NCI-H345 treated with DMSO at 0.1 percent for 48 hours (cell line): ENCODE measurements at regions not wholly inside any gene's neighbourhood (a gene's known extent, or its start where the extent isn't known, plus 50 kb on each side); places are given as distances from the start of the nearest gene placed in this dataset.
"Not testable (repeated sequence)": the region's sequence is repeated elsewhere in the genome, so short reads cannot be mapped to it uniquely, and the experiment has no call there.

ENCODE experiments used
- DNase-seq: peaks from one replicate; lab custom pipeline; 2025; ENCODE audit not compliant: unreplicated experiment; lab: John Stamatoyannopoulos, UW

- no peak for DNase-seq
These were observed 1132.5 kb upstream of the SPRY2 start for GRCh38 chr13:81473366-81473899.

DNA sequence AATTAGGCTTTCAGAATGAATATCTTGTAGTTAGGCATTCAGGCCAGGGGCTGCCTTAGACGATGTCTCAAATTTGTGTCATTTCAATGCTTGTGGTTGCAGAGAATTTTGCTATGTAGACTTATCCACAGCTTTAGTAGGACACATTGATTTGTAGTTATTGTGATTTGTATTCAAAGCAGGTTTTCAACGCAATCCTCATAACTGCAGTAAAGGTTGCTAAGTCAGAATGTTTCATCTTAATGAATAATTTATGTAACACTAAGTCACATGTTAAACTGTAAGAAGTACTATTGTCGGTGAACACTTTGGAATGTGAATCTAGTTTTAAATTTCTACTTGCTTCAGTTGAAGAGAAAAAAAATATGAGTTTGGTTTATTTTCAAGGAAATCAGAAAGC lies 1117.2 kb upstream of the SPRY2 start:
- DNase-seq, result no peak

- DNase-seq, result no peak
These were observed 1105.5 kb upstream of the SPRY2 start for GRCh38 chr13:81446441-81446840.

DNA sequence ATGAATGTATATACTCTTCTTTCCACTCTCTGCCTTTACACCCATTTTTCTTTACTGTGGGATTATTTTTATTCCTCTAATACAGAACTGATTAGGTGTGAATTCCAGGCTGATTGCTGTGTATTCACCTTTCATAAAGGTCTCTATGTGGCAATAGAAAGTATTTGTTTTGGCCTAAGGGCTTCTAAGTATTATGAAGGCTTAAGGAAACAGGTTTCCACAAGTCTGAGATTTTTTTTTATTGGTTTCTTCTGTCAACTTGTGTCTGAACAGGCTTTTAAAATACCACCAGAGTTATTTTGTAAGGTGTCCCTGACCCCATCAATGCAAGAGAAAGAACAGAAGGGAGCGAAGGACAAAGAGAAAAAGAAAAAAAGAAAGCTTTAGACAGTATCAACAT lies 1102.0 kb upstream of the SPRY2 start:
- DNase-seq, result no peak

GRCh38 chr13:81425286-81425685 lies 1084.4 kb upstream of the SPRY2 start:
- DNase-seq, result no peak

GRCh38 chr13:81409284-81409683 lies 1068.4 kb upstream of the SPRY2 start:
- no peak for DNase-seq

- DNase-seq, result no peak
These were observed 1067.7 kb upstream of the SPRY2 start for GRCh38 chr13:81408647-81409046.

DNA sequence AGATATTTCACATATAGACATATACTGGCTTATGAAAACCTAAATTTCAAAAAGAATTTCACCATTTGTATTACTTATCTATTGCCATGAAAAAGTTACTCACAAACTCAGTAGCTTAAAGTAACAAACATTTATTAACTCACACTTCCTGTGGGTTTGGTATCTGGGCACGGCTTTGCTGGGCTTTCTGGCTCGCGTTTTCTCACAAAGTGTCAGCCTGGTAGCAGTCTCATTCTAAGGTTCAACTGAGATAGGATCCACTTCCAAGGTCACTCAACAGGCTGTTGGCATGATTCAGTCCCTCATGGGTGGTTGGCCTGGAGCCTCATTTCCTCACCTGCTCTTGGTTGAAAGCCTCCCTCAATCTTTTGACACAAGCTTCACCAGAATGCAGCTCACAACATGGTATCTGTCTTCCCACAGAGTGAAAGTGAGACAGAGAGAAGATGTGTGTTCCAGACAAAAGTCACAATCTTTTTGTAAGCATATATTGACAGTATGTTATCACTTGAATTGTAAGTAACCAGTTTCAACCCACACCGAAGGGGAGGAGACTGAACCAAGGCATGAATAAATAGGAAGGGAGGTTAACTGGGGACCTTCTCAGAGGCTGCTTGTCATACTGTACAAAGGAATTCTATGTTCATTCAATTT lies 1065.8 kb upstream of the SPRY2 start:
- no peak for DNase-seq

DNA sequence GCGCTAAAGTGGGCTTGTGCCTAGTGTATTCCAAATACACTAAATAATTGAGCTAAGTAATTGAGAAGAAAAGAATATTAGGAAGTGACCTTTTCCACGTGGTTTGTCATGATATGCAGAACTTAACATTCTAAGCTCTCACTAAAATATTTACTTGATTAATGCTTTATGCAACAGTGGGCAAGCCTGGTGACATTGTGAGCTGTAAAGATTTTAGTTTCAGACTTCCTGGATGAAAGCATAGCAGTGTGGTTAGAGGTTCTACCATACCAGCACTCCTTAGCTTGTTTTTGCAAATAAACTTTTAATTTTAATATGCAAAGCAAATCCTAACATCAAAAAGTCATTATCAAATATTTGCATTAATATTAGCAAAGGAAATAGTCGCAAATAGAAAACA lies 1065.1 kb upstream of the SPRY2 start:
- DNase-seq, result no peak

GRCh38 chr13:81396192-81396591 lies 1055.3 kb upstream of the SPRY2 start:
- no peak for DNase-seq

DNA sequence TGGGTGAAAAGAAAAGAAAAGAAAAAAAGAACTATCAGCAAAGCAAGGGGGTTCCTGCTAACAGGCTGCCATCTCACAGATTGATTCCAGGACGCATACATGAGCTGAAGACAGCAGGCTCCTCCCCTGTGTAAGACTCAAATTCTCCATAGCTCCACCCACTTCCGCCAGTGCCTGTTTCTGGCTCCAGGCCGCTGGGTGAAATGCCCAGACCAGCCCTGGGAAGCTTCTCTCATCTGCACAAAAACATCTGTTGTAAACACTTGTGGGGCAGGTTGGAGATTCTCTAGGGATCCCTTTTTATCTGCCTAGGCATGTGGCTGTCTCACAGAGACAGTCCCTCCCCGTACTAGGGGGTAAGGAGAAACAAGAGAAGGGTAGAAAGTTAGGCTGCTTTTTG lies 1054.4 kb upstream of the SPRY2 start:
- no peak for DNase-seq

GRCh38 chr13:81394640-81395039 lies 1053.7 kb upstream of the SPRY2 start:
- DNase-seq, result no peak

- no peak for DNase-seq
These were observed 1052.8 kb upstream of the SPRY2 start for GRCh38 chr13:81393721-81394120.

- DNase-seq, result no peak
These were observed 1052.2 kb upstream of the SPRY2 start for GRCh38 chr13:81393110-81393509.

DNA sequence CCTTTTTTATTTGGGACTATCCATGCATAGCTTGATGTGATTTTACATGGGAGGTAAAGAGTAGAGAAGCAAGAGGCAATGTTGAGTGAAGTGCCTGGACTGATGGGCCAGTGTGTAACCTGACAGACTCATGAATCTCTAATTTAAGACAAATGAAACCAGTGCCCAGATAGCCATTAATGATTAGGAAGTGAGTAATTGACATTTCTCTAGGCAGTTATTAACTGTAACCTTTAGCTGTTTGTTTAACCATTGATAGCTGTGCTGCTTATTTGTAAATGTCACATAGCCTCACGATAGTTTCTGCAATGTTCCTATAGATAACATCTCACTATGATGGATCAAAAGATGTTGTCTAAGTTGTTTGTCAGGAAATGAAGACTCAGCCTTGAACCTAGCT lies 1047.5 kb upstream of the SPRY2 start:
- no peak for DNase-seq

GRCh38 chr13:81383444-81383843 lies 1042.5 kb upstream of the SPRY2 start:
- DNase-seq, result no peak

GRCh38 chr13:81382246-81382645 lies 1041.3 kb upstream of the SPRY2 start:
- no peak for DNase-seq

DNA sequence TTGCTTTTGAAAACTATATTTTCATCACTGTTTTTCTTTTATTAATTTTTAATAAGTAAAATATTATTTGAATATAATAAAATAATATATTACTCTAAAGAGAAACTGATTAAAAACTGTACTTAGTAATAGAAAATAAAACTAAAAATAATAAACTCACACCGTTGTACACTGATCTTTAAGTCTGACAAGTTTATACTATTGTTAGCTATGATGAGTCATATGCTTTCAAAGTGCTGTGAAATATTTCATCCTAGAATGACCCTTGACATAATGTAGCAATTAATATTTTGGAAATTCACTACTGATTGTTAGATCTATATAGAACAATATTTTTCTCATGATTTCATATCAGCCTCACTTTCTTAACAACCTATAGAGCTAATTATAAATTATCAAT lies 1040.6 kb upstream of the SPRY2 start:
- no peak for DNase-seq

DNA sequence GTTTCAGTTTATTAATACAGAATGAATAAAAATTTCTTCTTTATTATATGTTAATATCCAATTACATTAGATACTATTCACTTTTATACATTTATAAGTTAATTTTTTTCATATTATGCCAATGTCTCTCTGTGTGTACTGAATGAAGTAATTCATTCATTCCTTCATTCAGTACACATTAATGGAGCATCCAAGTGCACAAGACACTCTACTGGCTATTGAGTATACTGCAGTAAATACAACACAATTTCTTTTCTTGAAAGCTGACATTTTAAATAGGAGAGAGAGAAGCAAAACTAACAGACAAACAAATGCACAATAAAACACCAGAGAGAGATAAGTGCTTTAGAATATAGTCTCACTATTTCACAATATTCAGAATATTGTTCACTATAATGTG lies 1038.3 kb upstream of the SPRY2 start:
- DNase-seq, result no peak

DNA sequence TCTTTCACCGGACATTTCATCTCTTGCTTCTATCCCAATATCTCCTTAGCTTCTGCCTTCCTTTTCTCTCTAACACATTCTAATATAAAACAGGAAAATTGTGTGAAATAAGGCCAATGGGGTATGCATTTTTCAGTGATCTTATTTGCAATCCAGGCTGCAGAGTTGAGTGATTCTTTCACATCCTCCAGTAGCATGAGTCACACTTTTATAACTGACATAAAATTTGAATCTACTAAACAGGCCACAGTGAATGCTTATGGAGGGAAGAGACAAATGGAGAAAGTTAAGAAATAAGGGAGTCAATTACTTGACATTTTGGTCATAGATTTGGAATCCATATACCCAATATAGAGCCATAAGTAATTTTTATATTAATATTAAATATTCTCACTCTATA lies 1037.0 kb upstream of the SPRY2 start:
- DNase-seq, result no peak

DNA sequence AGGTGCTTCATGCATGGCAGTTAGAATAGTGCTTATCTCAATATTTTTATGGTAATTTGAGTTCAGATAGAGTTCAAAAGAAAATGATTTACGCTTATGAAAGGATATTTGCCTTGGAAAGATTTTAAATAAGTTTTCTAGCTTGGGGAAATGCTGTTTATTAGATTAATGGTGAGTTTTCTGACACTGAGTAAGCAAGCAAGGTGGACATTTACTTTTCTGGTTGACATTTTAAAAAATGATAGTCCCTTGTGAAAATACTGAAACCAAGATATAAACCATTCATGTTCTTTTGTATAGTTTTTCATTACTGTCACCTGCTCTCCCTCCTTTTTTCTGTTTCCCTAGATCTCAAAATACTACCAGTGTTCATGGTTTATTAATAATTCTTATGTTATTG lies 1034.8 kb upstream of the SPRY2 start:
- no peak for DNase-seq

DNA sequence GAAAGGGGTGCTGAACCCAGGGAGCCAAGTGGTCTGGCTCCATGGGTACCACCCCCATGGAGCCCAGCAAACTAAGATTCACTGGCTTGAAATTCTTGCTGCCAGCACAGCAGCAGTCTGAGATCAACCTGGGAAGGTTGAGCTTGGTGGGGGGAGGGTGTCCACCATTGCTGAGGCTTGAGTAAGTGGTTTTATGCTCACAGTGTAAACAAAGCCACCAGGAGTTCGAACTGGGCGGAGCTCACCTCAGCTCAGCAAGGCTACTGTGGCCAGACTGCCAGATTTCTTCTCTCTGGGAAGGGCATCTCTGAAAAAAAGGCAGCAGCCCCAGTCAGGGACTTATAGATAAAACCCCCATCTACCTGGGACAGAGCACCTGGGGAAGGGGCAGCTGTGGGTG lies 1021.8 kb upstream of the SPRY2 start:
- not testable (repeated sequence) for DNase-seq

DNA sequence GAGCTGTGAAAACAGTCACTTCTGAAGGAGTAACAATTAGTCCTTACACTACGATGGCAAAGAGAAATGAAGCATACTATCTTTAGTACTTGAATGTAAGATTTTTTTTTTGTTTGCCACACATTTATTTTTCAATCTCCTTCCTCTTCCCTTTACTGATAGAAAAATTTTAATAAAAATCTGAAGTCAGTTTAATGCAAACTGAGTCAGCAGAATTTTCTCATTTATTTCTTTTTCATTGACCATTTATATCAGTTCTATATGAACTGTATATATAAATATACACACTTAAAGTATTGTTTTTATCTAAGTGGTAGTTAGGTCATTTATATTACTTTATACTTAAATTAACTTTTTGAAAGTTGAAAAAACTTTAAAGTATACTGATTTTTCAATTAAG lies 1009.1 kb upstream of the SPRY2 start:
- DNase-seq, result no peak
